GM12891 (cell line): ENCODE measurements at regions not wholly inside any gene's neighbourhood (a gene's known extent, or its start where the extent isn't known, plus 50 kb on each side); places are given as distances from the start of the nearest gene placed in this dataset.

Source experiments
- PAX5 ChIP-seq: IDR thresholded peaks from 2 replicates; pipeline ENCODE4 v1.6.1; 2011; ENCODE audit warnings: low read length, moderate library complexity, mild to moderate bottlenecking; ENCODE audit not compliant: insufficient read depth, severe bottlenecking
- POLR2A ChIP-seq: IDR thresholded peaks from 2 replicates; pipeline ENCODE4 v1.6.1; 2011; ENCODE audit warnings: low read depth, low read length, control low read depth
- POLR2AphosphoS5 ChIP-seq: IDR thresholded peaks from 2 replicates; pipeline ENCODE4 v1.6.1; 2011; ENCODE audit warnings: low read depth, low read length, control low read depth
- TAF1 ChIP-seq: IDR thresholded peaks from 2 replicates; pipeline ENCODE4 v1.6.1; 2011; ENCODE audit warnings: low read depth, low read length, control low read depth

- TF ChIP-seq POLR2A: no peak
- no peak for TF ChIP-seq POLR2AphosphoS5
- no peak for TF ChIP-seq TAF1
- TF ChIP-seq PAX5: no peak
Observed at GRCh38 chr2:146220957-146221356, 1623.9 kb upstream of the ACVR2A start.
